Right lobe of liver (tissue), 4 donors: ENCODE measurements at regions not wholly inside any gene's neighbourhood (a gene's known extent, or its start where the extent isn't known, plus 50 kb on each side); places are given as distances from the start of the nearest gene placed in this dataset.

ENCODE experiments used
- CTCF ChIP-seq, 4 donors: fragments of 200-600 bp in 3 of 4; fragments of 450-650 bp in 1 of 4; IDR thresholded peaks; one replicate each; pipeline versions ENCODE4 v1.5.1 to v1.8.0; 2016 to 2022; ENCODE audit warnings: antibody characterized with exemption in 4 of 4, mild to moderate bottlenecking in 2 of 4
- POLR2A ChIP-seq: fragments of 450-650 bp; IDR thresholded peaks from one replicate; pipeline ENCODE4 v1.6.1; 2017; ENCODE audit warnings: antibody characterized with exemption, mild to moderate bottlenecking
- donor health status: DM: no; HTN: no; CAD: no.
- donor health status: DM: no; HTN: no; CAD: no.
- donor health status: DM: no; HTN: yes; CAD: no.

- TF ChIP-seq CTCF (IDR thresholded peaks at IDR 0.05), result no peak
- no peak for TF ChIP-seq POLR2A
Measured at GRCh38 chr1:181259026-181259745, 170.7 kb downstream of the IER5 start.
